Astrocyte of the spinal cord (primary cell): ENCODE measurements at regions not wholly inside any gene's neighbourhood (a gene's known extent, or its start where the extent isn't known, plus 50 kb on each side); places are given as distances from the start of the nearest gene placed in this dataset.
"Not testable (repeated sequence)": the region's sequence is repeated elsewhere in the genome, so short reads cannot be mapped to it uniquely, and the experiment has no call there.

Experiments used
- DNase-seq: peaks from one replicate; pipeline ENCODE4 v3.0.0; 2011; ENCODE audit warnings: low read depth, low spot score
- H3K4me3 ChIP-seq: 2 replicates; pipeline ENCODE4 v1.5.1; 2011; ENCODE audit warnings: low read depth, mild to moderate bottlenecking, low read length, moderate library complexity
- in situ Hi-C: cut with HindIII; loops from 2 replicates; pipeline ENCODE4 v1.10.0; 2017; ENCODE audit warnings: low sequenced_read_pairs
- TF ChIP-seq, protein P1 (sequence below): IDR thresholded peaks from 2 replicates; pipeline ENCODE4 v1.5.1; 2012; ENCODE audit warnings: low read depth, mild to moderate bottlenecking, low read length, inconsistent platforms

DNA sequence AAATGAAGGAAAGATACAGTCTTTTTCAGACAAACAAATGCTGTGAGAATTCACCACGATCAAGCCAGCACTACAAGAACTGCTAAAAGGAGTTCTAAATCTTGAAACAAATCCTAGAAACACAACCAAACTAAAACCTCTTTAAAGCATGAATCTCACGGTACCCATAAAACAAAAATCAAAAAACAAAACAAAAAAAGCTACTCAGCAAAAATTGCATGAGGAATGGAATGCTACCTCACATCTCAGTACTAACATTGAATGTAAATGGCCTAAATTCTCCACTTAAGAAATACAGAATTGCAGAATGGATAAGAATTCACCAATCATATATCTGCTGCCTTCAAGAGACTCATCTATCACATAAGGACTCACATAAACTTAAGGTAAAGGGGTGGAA, 300.1 kb downstream of the NAF1 start:
- DNase-seq, result no peak
- TF ChIP-seq, protein P1, sequence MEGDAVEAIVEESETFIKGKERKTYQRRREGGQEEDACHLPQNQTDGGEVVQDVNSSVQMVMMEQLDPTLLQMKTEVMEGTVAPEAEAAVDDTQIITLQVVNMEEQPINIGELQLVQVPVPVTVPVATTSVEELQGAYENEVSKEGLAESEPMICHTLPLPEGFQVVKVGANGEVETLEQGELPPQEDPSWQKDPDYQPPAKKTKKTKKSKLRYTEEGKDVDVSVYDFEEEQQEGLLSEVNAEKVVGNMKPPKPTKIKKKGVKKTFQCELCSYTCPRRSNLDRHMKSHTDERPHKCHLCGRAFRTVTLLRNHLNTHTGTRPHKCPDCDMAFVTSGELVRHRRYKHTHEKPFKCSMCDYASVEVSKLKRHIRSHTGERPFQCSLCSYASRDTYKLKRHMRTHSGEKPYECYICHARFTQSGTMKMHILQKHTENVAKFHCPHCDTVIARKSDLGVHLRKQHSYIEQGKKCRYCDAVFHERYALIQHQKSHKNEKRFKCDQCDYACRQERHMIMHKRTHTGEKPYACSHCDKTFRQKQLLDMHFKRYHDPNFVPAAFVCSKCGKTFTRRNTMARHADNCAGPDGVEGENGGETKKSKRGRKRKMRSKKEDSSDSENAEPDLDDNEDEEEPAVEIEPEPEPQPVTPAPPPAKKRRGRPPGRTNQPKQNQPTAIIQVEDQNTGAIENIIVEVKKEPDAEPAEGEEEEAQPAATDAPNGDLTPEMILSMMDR, result no peak
- in situ Hi-C loops, result no loop called here
- no peak overlapping the region for H3K4me3 ChIP-seq

DNA sequence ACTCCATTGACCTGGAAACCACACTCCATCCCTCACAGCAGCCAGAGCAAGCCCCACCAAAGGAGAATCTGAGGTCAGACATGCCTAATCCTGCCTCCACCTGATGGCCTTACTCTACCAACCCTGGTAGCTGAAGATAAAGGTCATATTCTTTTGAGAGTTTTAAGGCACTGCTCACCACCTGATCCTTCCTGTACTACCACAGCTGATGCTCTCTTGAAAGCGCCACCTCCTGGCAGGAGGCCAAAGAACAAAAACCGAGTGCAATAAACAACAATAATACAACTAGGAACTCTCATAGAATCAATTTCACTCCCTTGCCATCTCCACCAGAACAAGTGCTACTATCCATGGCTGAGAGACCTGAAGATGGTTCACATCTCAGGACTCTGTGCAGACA, 301.6 kb downstream of the NAF1 start:
- TF ChIP-seq, protein P1, result no peak
- DNase-seq, result no peak
- in situ Hi-C loops, result no loop called here
- no peak overlapping the region for H3K4me3 ChIP-seq

DNA sequence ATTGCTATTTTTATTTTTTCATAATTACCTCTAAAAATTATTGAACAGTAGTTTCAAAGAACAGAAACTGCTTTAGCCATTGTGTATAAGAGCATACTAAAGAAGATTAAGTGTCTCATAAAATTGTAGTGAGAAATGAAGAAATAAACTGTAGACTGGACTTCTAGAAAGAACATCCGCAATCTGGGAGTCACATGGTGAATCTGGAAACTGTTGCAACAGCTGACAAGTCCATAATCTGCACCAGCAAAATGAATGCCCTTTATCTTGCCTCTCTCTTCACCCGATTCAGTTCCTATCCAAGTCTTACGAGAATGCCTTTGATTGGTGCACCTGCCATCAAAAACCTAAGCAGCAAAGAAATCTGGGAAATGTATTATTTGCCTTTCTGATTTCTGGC, 312.9 kb downstream of the NAF1 start:
- TF ChIP-seq, protein P1, result no peak
- DNase-seq, result no peak
- in situ Hi-C loops, result no loop called here
- no peak overlapping the region for H3K4me3 ChIP-seq

DNA sequence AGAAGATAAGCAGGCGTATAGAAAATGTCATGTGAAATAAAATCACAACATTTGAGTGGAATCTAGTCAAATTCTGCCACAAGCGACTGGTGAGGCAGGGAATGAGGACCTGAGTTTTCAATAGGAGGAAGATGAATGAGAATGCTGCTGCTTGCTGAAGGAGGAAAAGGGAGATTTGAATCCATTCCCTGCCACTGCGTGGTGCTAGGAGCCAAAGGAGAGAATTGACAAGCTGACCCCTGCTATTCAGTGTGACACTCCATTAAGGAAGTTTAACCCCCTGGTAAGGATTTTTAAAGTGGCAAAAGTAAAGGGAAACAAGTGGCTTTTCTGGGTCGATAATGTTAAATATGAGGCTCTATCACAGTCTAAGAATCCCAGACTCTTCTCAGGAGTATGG, 314.0 kb downstream of the NAF1 start:
- in situ Hi-C loops, result no loop called here
- DNase-seq, result no peak
- no peak overlapping the region for H3K4me3 ChIP-seq
- TF ChIP-seq, protein P1, result no peak

DNA sequence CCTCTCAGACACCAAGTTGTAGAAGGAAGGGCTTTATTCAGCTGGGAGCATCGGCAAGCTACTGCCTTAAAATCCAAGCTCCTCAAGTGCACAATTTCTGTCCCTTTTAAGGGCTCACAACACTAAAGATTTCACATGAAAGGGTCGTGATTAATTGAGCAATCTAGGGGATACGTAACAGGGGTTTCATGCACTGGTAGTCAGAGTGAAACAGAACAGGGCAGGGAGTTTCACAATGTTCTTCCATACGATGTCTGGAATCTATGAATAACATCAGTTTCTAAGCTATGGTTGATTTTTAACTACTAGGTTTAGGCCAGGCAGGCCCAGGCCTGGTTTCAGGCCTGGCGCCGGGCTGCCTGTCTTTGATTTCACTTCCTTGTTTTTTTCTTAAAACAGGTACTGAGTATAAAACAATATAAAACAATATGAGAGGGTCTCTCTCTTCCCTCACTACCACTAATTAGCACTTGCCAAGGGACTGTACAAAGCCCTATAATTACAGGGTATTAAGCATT, 315.4 kb downstream of the NAF1 start:
- H3K4me3 ChIP-seq, DNase-seq, in situ Hi-C loops: not testable (repeated sequence)

DNA sequence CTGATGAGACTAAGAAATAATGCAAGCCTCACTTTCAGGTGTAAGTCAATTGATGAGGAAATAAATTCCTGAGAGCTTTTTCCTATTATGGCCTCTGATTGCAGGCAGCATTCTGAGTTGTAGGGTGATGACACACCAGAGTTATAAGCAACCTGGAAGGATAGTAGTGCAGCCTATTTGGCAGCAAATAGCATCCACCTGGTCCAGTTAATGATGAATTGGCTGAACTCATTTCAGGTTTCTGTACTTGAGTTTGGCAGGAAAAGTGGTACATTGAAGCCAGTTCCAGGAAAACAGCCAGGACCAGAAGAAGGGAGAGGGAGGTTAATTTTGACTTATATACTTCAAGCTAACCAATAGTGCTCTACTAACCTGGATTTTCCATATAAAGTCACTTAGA, 316.8 kb downstream of the NAF1 start:
- TF ChIP-seq, protein P1, result no peak
- H3K4me3 ChIP-seq, result no peak overlapping the region
- in situ Hi-C loops, result no loop called here
- DNase-seq, result no peak

DNA sequence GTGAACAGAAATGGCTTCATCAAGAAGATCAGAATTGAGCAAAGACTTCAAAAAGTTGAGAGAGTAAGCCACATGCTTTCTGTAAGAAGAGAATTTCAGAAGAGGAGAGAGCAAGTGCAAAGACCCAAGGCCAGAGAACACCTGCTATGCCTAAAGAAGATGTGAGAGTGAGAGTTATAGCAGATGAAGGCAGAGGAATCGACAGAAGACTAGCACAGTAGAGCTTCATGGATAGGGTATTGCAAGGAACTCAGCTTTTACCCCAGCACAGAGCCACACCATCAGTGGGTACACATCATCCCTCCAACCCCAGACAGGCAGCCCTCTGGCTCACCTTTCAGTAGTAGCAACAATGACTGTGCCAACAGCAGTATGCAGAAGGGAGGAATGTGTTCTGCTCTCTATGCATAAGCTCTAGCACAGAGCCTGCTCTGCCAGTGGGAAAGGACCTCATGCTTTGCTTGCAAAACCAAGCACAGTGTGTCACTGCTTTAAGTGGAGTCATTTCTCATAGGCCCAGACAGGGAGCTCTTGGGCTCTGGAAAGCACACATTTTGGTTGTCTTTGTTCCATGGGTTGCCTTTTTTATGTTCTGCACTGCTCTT, 318.6 kb downstream of the NAF1 start:
- no peak overlapping the region for H3K4me3 ChIP-seq
- no peak for DNase-seq
- TF ChIP-seq, protein P1, result no peak
- in situ Hi-C loops, result no loop called here
